Stomach smooth muscle (tissue), 2 donors: ENCODE measurements at regions not wholly inside any gene's neighbourhood (a gene's known extent, or its start where the extent isn't known, plus 50 kb on each side); places are given as distances from the start of the nearest gene placed in this dataset.
"Not testable (repeated sequence)": the region's sequence is repeated elsewhere in the genome, so short reads cannot be mapped to it uniquely, and the experiment has no call there.

Source experiments
- H3K27ac ChIP-seq: one replicate; pipeline ENCODE4 v1.7.0; 2013; ENCODE audit warnings: mild to moderate bottlenecking, low read length, inconsistent platforms
- H3K27me3 ChIP-seq, 2 donors: one replicate each; pipeline ENCODE4 v1.7.0; 2013; ENCODE audit warnings: low read length in 2 of 2; ENCODE audit not compliant: insufficient read depth in 2 of 2, control insufficient read depth in 1 of 2
- H3K36me3 ChIP-seq, 2 donors: one replicate each; pipeline ENCODE4 v1.7.0; 2013; ENCODE audit warnings: low read length in 2 of 2; ENCODE audit not compliant: control insufficient read depth in 2 of 2, insufficient read depth in 2 of 2
- H3K4me1 ChIP-seq: one replicate; pipeline ENCODE4 v1.7.0; 2013; ENCODE audit warnings: low read length; ENCODE audit not compliant: control insufficient read depth, insufficient read depth
- H3K4me3 ChIP-seq, 2 donors: one replicate each; pipeline ENCODE4 v1.7.0; 2013; ENCODE audit warnings: low read length in 2 of 2
- H3K9ac ChIP-seq, 2 donors: one replicate each; pipeline ENCODE4 v1.7.0; 2013; ENCODE audit warnings: low read length in 2 of 2, mild to moderate bottlenecking in 1 of 2
- H3K9me3 ChIP-seq, 2 donors: one replicate each; pipeline ENCODE4 v1.7.0; 2013; ENCODE audit warnings: low read length in 2 of 2; ENCODE audit not compliant: control insufficient read depth in 2 of 2
- donor health status: healthy.
- donor health status: Pancreatic carcinoma.

- no peaks in the 10 kb centered on the region for H3K9me3 ChIP-seq
- H3K9ac ChIP-seq, result no peak overlapping the region
- H3K27me3 ChIP-seq, result no peaks in the 10 kb centered on the region
- no peaks in the 10 kb centered on the region for H3K36me3 ChIP-seq
- H3K4me3 ChIP-seq, result no peak overlapping the region
- H3K4me1 ChIP-seq, result no peaks in the 10 kb centered on the region
- H3K27ac ChIP-seq, result no peak overlapping the region
Measured at GRCh38 chr5:155822177-155822576, 504.8 kb upstream of the SGCD start.

DNA sequence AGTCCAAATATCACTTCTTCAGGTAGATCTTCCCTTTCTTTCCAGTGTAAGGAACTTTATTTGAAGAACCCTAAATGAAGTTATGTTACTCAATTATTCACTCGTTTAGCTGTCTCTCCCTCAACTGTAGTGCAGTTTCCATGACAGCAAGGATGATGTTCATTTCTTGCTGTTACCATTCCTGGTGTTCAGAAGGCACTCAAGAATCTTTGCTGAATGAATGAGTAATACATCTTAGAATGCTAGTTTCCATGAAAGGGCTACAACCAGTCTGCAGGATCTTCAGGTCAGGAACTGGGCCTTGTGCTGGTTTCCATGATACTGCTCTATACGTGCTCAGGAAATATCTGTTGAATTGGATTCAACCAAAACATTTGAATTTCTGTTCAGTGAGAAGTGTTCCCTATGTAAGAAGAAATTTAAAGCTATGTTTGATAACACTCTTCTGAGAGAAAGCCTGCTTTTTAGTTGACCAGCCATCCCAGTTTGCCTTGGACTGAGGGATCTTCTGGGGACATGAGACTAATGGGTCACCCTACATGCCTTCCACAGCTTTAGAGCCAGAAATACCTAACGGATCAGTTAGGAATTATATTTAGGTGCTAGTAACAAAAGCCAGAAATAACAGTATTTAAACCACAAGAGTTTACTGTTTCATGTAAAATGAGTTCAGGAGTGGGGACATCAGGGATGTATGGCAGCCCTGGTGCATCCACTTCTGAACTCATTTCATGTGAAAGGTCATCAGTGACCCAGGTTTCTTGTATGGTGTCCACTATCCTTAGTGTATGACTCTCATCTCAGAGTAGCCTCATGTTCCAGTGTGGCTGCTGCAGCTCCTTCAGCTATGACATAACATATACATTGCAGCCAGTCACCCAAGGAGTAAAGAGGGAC lies 500.1 kb upstream of the SGCD start:
- no peak overlapping the region for H3K9ac ChIP-seq
- no peaks in the 10 kb centered on the region for H3K36me3 ChIP-seq
- H3K27me3 ChIP-seq, result no peaks in the 10 kb centered on the region
- no peak overlapping the region for H3K27ac ChIP-seq
- H3K4me3 ChIP-seq, result no peak overlapping the region
- H3K9me3 ChIP-seq, result no peaks in the 10 kb centered on the region
- no peaks in the 10 kb centered on the region for H3K4me1 ChIP-seq

GRCh38 chr5:155827508-155827815 lies 499.5 kb upstream of the SGCD start:
- not testable (repeated sequence) for H3K36me3 ChIP-seq, H3K4me3 ChIP-seq, H3K27ac ChIP-seq, H3K27me3 ChIP-seq, H3K4me1 ChIP-seq, H3K9ac ChIP-seq, H3K9me3 ChIP-seq

- Histone ChIP-seq H3K36me3 (no peaks in the 10 kb centered on the region), H3K9me3 (no peaks in the 10 kb centered on the region), H3K4me1 (no peaks in the 10 kb centered on the region), H3K27ac (no peak overlapping the region), H3K4me3 (no peak overlapping the region), H3K27me3 (no peaks in the 10 kb centered on the region), H3K9ac (no peak overlapping the region)
Measured at GRCh38 chr5:155827949-155828348, 499.0 kb upstream of the SGCD start.

DNA sequence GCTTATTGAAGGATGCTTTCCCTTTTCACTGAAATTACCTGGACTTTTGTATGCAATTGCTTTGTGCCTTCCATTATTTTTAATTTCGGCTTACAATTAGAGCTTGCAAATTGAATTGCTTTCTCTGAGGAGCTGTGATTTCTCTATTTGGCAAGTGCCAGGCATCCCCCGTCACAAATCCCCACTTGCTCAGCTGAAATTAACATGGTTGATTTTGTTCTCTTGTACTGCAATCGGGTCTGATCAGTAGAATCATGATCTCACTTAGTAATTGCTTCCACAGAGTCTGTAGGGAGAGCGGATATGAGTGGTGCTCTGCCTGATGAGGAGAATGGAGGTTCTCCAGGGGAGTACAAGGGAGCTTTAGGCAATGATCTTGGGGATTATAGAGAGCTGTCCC lies 495.5 kb upstream of the SGCD start:
- H3K9ac ChIP-seq, result no peak overlapping the region
- H3K27ac ChIP-seq, result no peak overlapping the region
- no peaks in the 10 kb centered on the region for H3K36me3 ChIP-seq
- no peaks in the 10 kb centered on the region for H3K27me3 ChIP-seq
- H3K9me3 ChIP-seq, result no peaks in the 10 kb centered on the region
- H3K4me1 ChIP-seq, result no peaks in the 10 kb centered on the region
- H3K4me3 ChIP-seq, result no peak overlapping the region

GRCh38 chr5:155833287-155833686 lies 493.7 kb upstream of the SGCD start:
- Histone ChIP-seq H3K4me1 (no peaks in the 10 kb centered on the region), H3K27ac (no peak overlapping the region), H3K36me3 (no peaks in the 10 kb centered on the region), H3K9ac (no peak overlapping the region), H3K4me3 (no peak overlapping the region), H3K27me3 (no peaks in the 10 kb centered on the region), H3K9me3 (no peaks in the 10 kb centered on the region)

GRCh38 chr5:155834271-155834975 lies 492.5 kb upstream of the SGCD start:
- H3K9me3 ChIP-seq, result no peaks in the 10 kb centered on the region
- H3K4me1 ChIP-seq, result no peaks in the 10 kb centered on the region
- no peaks in the 10 kb centered on the region for H3K27me3 ChIP-seq
- no peaks in the 10 kb centered on the region for H3K36me3 ChIP-seq
- no peak overlapping the region for H3K9ac ChIP-seq
- no peak overlapping the region for H3K4me3 ChIP-seq
- no peak overlapping the region for H3K27ac ChIP-seq

DNA sequence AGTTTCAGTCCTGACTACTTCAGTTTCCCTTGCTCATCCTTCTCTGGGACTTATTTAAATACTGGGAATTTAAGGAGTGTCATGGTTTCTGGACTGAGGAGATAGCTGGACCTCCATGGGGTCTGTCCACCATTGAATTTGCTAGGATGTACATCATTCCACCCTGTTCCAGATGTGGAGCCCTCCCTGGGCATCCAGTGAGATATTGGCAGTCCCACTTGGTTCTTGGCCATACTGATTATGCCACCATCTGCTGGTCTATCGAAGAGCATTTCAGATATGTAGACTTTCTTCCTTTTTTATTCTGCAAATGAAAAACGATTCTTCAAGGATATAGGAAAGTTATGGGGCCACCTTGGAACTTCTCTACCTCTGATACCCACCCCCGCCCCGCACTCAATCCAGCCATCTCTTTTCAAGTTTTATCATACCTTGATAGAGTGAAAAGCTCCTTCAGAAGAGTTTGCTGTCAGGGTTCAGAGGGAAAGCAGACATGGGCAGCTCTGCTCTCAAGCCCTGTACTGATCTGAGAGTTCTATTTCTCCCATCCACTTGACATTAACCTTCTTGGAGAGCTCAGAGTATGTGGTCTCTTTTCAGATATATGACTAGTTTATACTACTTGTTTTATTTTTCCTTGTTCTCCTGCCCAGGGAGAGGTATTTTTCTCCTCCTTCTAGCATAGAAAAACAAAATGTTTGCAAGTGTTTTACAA lies 490.7 kb upstream of the SGCD start:
- Histone ChIP-seq H3K27me3 (no peaks in the 10 kb centered on the region), H3K4me3 (no peak overlapping the region), H3K36me3 (no peaks in the 10 kb centered on the region), H3K4me1 (no peaks in the 10 kb centered on the region), H3K9me3 (no peaks in the 10 kb centered on the region), H3K27ac (no peak overlapping the region), H3K9ac (no peak overlapping the region)

DNA sequence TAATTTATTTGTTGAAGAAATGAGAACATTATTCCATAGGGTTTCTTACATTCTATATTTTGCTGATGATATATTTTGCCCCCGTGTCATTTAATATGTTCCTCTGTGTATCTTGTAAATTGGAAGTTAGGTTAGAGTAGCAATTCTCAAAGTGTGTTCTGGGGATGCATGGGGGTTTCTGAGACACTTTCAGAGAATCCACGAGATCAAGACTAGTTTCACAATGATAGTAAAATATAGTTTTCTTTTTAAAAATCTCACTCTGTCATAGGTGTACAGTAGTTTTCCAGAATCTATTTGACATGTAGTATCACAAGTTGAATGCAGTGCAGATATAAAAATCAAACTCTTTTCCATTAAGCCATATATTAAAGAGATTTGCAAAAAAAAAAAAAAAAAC lies 488.6 kb upstream of the SGCD start:
- Histone ChIP-seq H3K27me3 (no peaks in the 10 kb centered on the region), H3K4me1 (no peaks in the 10 kb centered on the region), H3K36me3 (no peaks in the 10 kb centered on the region), H3K9me3 (no peaks in the 10 kb centered on the region), H3K27ac (no peak overlapping the region), H3K9ac (no peak overlapping the region), H3K4me3 (no peak overlapping the region)

- no peak overlapping the region for H3K9ac ChIP-seq
- no peaks in the 10 kb centered on the region for H3K27me3 ChIP-seq
- H3K4me1 ChIP-seq, result no peaks in the 10 kb centered on the region
- no peaks in the 10 kb centered on the region for H3K36me3 ChIP-seq
- H3K9me3 ChIP-seq, result no peaks in the 10 kb centered on the region
- H3K27ac ChIP-seq, result no peak overlapping the region
- H3K4me3 ChIP-seq, result no peak overlapping the region
Measured at GRCh38 chr5:155839251-155840037, 487.5 kb upstream of the SGCD start.
